ENCODE measurements at regions not wholly inside any gene's neighbourhood (a gene's known extent, or its start where the extent isn't known, plus 50 kb on each side); places are given as distances from the start of the nearest gene placed in this dataset.

GRCh38 chr4:126364311-126364911, 1049.7 kb downstream of the FAT4 start:
- no peak overlapping the region for H3K4me3 ChIP-seq (ENCODE audit: low read length)
- H3K9me2 ChIP-seq (replicated peaks; ENCODE audit: control insufficient read depth, low read length), result no peaks in the 10 kb centered on the region
- H3K4me2 ChIP-seq (ENCODE audit: low read length), result no peak overlapping the region
- no peaks in the 10 kb centered on the region for H3K79me2 ChIP-seq (ENCODE audit: control insufficient read depth, low read length)
- H3K36me3 ChIP-seq (ENCODE audit: control insufficient read depth, low read length), result no peaks in the 10 kb centered on the region
- H3F3A ChIP-seq (ENCODE audit: control insufficient read depth, insufficient read depth), result no peaks in the 10 kb centered on the region
- no peak overlapping the region for H3K27ac ChIP-seq (ENCODE audit: low read depth, low read length)
- TF ChIP-seq, protein P1, sequence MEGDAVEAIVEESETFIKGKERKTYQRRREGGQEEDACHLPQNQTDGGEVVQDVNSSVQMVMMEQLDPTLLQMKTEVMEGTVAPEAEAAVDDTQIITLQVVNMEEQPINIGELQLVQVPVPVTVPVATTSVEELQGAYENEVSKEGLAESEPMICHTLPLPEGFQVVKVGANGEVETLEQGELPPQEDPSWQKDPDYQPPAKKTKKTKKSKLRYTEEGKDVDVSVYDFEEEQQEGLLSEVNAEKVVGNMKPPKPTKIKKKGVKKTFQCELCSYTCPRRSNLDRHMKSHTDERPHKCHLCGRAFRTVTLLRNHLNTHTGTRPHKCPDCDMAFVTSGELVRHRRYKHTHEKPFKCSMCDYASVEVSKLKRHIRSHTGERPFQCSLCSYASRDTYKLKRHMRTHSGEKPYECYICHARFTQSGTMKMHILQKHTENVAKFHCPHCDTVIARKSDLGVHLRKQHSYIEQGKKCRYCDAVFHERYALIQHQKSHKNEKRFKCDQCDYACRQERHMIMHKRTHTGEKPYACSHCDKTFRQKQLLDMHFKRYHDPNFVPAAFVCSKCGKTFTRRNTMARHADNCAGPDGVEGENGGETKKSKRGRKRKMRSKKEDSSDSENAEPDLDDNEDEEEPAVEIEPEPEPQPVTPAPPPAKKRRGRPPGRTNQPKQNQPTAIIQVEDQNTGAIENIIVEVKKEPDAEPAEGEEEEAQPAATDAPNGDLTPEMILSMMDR (IDR thresholded peaks at IDR 0.05; ENCODE audit: low read depth, low read length, poor library complexity, severe bottlenecking), result no peak
- H3K4me1 ChIP-seq (ENCODE audit: control insufficient read depth, low read length), result no peaks in the 10 kb centered on the region
- H3K27me3 ChIP-seq (ENCODE audit: control insufficient read depth, low read length), result no peaks in the 10 kb centered on the region
- H3K9me3 ChIP-seq (ENCODE audit: control insufficient read depth, insufficient read depth, low read length), result no peaks in the 10 kb centered on the region
- H4K20me1 ChIP-seq (ENCODE audit: control insufficient read depth, insufficient read depth, low read depth, low read length), result no peaks in the 10 kb centered on the region

DNA sequence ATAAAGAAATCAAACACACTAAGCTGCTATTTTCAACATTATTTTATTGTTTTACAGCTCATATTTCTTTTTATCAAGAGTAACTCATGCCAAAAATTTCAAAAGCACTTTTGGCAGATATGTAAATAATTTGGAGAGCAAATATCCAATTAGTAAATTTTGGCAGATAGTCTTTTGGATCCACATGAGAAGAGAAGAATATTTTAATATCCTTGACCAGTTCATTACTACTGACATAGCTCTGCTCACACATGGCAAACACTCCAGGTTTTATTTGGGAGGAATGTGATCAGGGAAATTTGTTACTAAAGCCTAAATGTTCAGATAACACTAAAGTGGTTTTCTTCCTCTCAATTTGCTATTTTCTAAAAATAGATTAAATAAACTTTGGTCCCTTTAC, 1054.3 kb downstream of the FAT4 start:
- no peaks in the 10 kb centered on the region for H3K9me2 ChIP-seq (replicated peaks; ENCODE audit: control insufficient read depth, low read length)
- H3K4me1 ChIP-seq (ENCODE audit: control insufficient read depth, low read length), result no peaks in the 10 kb centered on the region
- no peak for TF ChIP-seq EZH2phosphoT487 (IDR thresholded peaks at IDR 0.05; ENCODE audit: borderline replicate concordance, low read length)
- TF ChIP-seq, protein P1 (IDR thresholded peaks at IDR 0.05; ENCODE audit: low read depth, low read length, poor library complexity, severe bottlenecking), result no peak
- H3K4me2 ChIP-seq (ENCODE audit: low read length), result no peak overlapping the region
- no peak overlapping the region for H3K27ac ChIP-seq (ENCODE audit: low read depth, low read length)
- H4K20me1 ChIP-seq (ENCODE audit: control insufficient read depth, insufficient read depth, low read depth, low read length), result no peaks in the 10 kb centered on the region
- no peak overlapping the region for H3K4me3 ChIP-seq (ENCODE audit: low read length)
- no peaks in the 10 kb centered on the region for H3K9me3 ChIP-seq (ENCODE audit: control insufficient read depth, insufficient read depth, low read length)
- H3K36me3 ChIP-seq (ENCODE audit: control insufficient read depth, low read length), result no peaks in the 10 kb centered on the region
- no peaks in the 10 kb centered on the region for H3F3A ChIP-seq (ENCODE audit: control insufficient read depth, insufficient read depth)
- H3K27me3 ChIP-seq (ENCODE audit: control insufficient read depth, low read length), result no peaks in the 10 kb centered on the region
- H3K79me2 ChIP-seq (ENCODE audit: control insufficient read depth, low read length), result no peaks in the 10 kb centered on the region

DNA sequence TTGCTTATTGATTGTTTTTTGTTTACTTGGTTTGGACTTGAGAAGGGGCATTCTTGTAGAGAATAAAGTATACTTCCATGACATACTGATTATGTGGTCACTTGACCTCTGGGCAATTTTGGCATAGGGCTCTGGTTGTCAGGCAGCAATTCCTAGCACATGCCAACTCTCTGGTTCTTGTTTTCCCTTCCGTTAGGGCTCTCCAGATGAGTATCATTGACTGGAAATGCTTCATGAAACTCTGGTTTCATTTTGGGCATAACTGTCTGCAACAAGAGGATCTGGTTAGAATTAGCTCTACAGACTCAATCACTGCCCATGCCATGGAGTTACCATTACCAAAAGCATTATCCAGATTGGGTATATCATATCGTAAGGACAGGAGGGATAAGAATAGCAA, 1057.9 kb downstream of the FAT4 start:
- no peaks in the 10 kb centered on the region for H3K4me1 ChIP-seq (ENCODE audit: control insufficient read depth, low read length)
- H4K20me1 ChIP-seq (ENCODE audit: control insufficient read depth, insufficient read depth, low read depth, low read length), result no peaks in the 10 kb centered on the region
- no peaks in the 10 kb centered on the region for H3K9me2 ChIP-seq (replicated peaks; ENCODE audit: control insufficient read depth, low read length)
- TF ChIP-seq, protein P1 (IDR thresholded peaks at IDR 0.05; ENCODE audit: low read depth, low read length, poor library complexity, severe bottlenecking), result no peak
- no peak for TF ChIP-seq EZH2phosphoT487 (IDR thresholded peaks at IDR 0.05; ENCODE audit: borderline replicate concordance, low read length)
- H3K27ac ChIP-seq (ENCODE audit: low read depth, low read length), result no peak overlapping the region
- no peaks in the 10 kb centered on the region for H3K36me3 ChIP-seq (ENCODE audit: control insufficient read depth, low read length)
- no peaks in the 10 kb centered on the region for H3F3A ChIP-seq (ENCODE audit: control insufficient read depth, insufficient read depth)
- no peak overlapping the region for H3K4me3 ChIP-seq (ENCODE audit: low read length)
- H3K9me3 ChIP-seq (ENCODE audit: control insufficient read depth, insufficient read depth, low read length), result no peaks in the 10 kb centered on the region
- H3K27me3 ChIP-seq (ENCODE audit: control insufficient read depth, low read length), result no peaks in the 10 kb centered on the region
- no peak overlapping the region for H3K4me2 ChIP-seq (ENCODE audit: low read length)
- no peaks in the 10 kb centered on the region for H3K79me2 ChIP-seq (ENCODE audit: control insufficient read depth, low read length)
